Ovary (tissue), 3 donors: ENCODE measurements at regions not wholly inside any gene's neighbourhood (a gene's known extent, or its start where the extent isn't known, plus 50 kb on each side); places are given as distances from the start of the nearest gene placed in this dataset.

ENCODE experiments used
- CTCF ChIP-seq, 3 donors: fragments of 450-650 bp in 2 of 3; fragments of 200-600 bp in 1 of 3; IDR thresholded peaks; one replicate each; pipeline versions ENCODE4 v1.5.1 to v1.8.0; 2016 to 2022; ENCODE audit warnings: antibody characterized with exemption in 3 of 3, mild to moderate bottlenecking in 1 of 3
- EP300 ChIP-seq: sonication (generic); formaldehyde crosslinking; IDR thresholded peaks from one replicate; pipeline ENCODE4 v1.6.1; 2017; ENCODE audit warnings: antibody characterized with exemption
- POLR2A ChIP-seq: fragments of 450-650 bp; IDR thresholded peaks from one replicate; pipeline ENCODE4 v1.6.1; 2017; ENCODE audit warnings: antibody characterized with exemption, mild to moderate bottlenecking, moderate library complexity
- donor health status: DM: no; HTN: no; CAD: no.

- TF ChIP-seq POLR2A (no peak), EP300 (no peak), CTCF (IDR thresholded peaks at IDR 0.05) (no peak)
Observed at GRCh38 chr18:75846321-75846720, 418.8 kb upstream of the SMIM21 start.
